MM.1S (cell line): ENCODE measurements at regions not wholly inside any gene's neighbourhood (a gene's known extent, or its start where the extent isn't known, plus 50 kb on each side); places are given as distances from the start of the nearest gene placed in this dataset.

Source experiments
- DNase-seq: peaks from one replicate; pipeline ENCODE4 v3.0.0-alpha.2; 2015
- H2AFZ ChIP-seq: fragments of 300-600 bp; sonication (generic); 2 replicates; pipeline ENCODE4 v1.6.0; 2016; ENCODE audit warnings: antibody characterized with exemption, low read length
- H3F3A ChIP-seq: fragments of 300-600 bp; sonication (generic); 2 replicates; pipeline ENCODE4 v1.6.1; 2016; ENCODE audit warnings: mild to moderate bottlenecking, antibody characterized with exemption, low read length, moderate library complexity, mixed read lengths; ENCODE audit not compliant: insufficient read depth
- H3K27ac ChIP-seq: fragments of 300-600 bp; sonication (generic); 2 replicates; pipeline ENCODE4 v1.5.1; 2016; ENCODE audit warnings: mild to moderate bottlenecking, low read length
- H3K27me3 ChIP-seq: fragments of 300-600 bp; sonication (generic); replicated peaks from 2 replicates; pipeline ENCODE4 v1.6.0; 2016; ENCODE audit warnings: low read length; ENCODE audit not compliant: insufficient read depth
- H3K36me3 ChIP-seq: fragments of 300-600 bp; sonication (generic); replicated peaks from 2 replicates; pipeline ENCODE4 v1.6.1; 2016; ENCODE audit warnings: mild to moderate bottlenecking, low read length, mixed read lengths; ENCODE audit not compliant: insufficient read depth
- H3K4me1 ChIP-seq: fragments of 300-600 bp; sonication (generic); 2 replicates; pipeline ENCODE4 v1.6.1; 2016; ENCODE audit warnings: low read length, mixed read lengths
- H3K4me2 ChIP-seq: fragments of 300-600 bp; sonication (generic); 2 replicates; pipeline ENCODE4 v1.6.0; 2016; ENCODE audit warnings: low read depth, low read length
- H3K4me3 ChIP-seq: fragments of 300-600 bp; sonication (generic); 2 replicates; pipeline ENCODE4 v1.5.1; 2016; ENCODE audit warnings: low read length, mixed read lengths
- H3K79me2 ChIP-seq: fragments of 300-600 bp; sonication (generic); 2 replicates; pipeline ENCODE4 v1.6.1; 2016; ENCODE audit warnings: mixed run types, low read length, mixed read lengths
- H3K9ac ChIP-seq: fragments of 300-600 bp; sonication (generic); 2 replicates; pipeline ENCODE4 v1.6.1; 2016; ENCODE audit warnings: low read length, mixed read lengths
- H3K9me2 ChIP-seq: fragments of 300-600 bp; sonication (generic); replicated peaks from 2 replicates; pipeline ENCODE4 v1.6.1; 2016; ENCODE audit warnings: mild to moderate bottlenecking, low read length, mixed read lengths; ENCODE audit not compliant: insufficient read depth
- H3K9me3 ChIP-seq: fragments of 300-600 bp; sonication (generic); replicated peaks from 2 replicates; pipeline ENCODE4 v1.6.1; 2016; ENCODE audit warnings: mild to moderate bottlenecking, low read length, mixed read lengths; ENCODE audit not compliant: insufficient read depth
- H4K20me1 ChIP-seq: fragments of 300-600 bp; sonication (generic); 2 replicates; pipeline ENCODE4 v1.6.1; 2016; ENCODE audit warnings: mild to moderate bottlenecking, low read length, moderate library complexity, mixed read lengths; ENCODE audit not compliant: insufficient read depth
- CTCF ChIP-seq: fragments of 300-600 bp; sonication (generic); IDR thresholded peaks from 2 replicates; pipeline ENCODE4 v1.5.1; 2016; ENCODE audit warnings: antibody characterized with exemption, low read length, mixed read lengths
- EZH2 ChIP-seq: fragments of 300-600 bp; sonication (generic); optimal IDR thresholded peaks from 2 replicates; pipeline ENCODE3; 2017; ENCODE audit warnings: low read depth, mild to moderate bottlenecking, antibody characterized with exemption, low read length, mixed read lengths
- EZH2phosphoT487 ChIP-seq: fragments of 300-600 bp; sonication (generic); IDR thresholded peaks from 2 replicates; pipeline ENCODE4 v1.6.1; 2018; ENCODE audit warnings: antibody characterized with exemption, low read length

GRCh38 chr2:145288650-145289496 is 769.0 kb upstream of the ZEB2 start:
- no peaks in the 10 kb centered on the region for H3K9me3 ChIP-seq
- H3K9ac ChIP-seq = no peak overlapping the region
- H3K4me1 ChIP-seq = no peaks in the 10 kb centered on the region
- H3K27me3 ChIP-seq = no peaks in the 10 kb centered on the region
- DNase-seq = no peak
- TF ChIP-seq EZH2phosphoT487 = no peak
- TF ChIP-seq EZH2 = no peak
- TF ChIP-seq CTCF = no peak
- H3F3A ChIP-seq = no peaks in the 10 kb centered on the region
- H2AFZ ChIP-seq = no peak overlapping the region
- no peak overlapping the region for H3K4me2 ChIP-seq
- no peaks in the 10 kb centered on the region for H4K20me1 ChIP-seq
- H3K9me2 ChIP-seq = no peaks in the 10 kb centered on the region
- H3K36me3 ChIP-seq = no peaks in the 10 kb centered on the region
- H3K27ac ChIP-seq = no peak overlapping the region
- no peaks in the 10 kb centered on the region for H3K79me2 ChIP-seq
- no peak overlapping the region for H3K4me3 ChIP-seq

- H3K4me2 ChIP-seq = no peak overlapping the region
- no peak overlapping the region for H2AFZ ChIP-seq
- H4K20me1 ChIP-seq = no peaks in the 10 kb centered on the region
- H3K79me2 ChIP-seq = no peaks in the 10 kb centered on the region
- no peaks in the 10 kb centered on the region for H3K36me3 ChIP-seq
- no peak for DNase-seq
- no peak overlapping the region for H3K27ac ChIP-seq
- no peak overlapping the region for H3K9ac ChIP-seq
- H3K27me3 ChIP-seq = no peaks in the 10 kb centered on the region
- no peaks in the 10 kb centered on the region for H3K9me3 ChIP-seq
- TF ChIP-seq CTCF = no peak
- no peak for TF ChIP-seq EZH2
- TF ChIP-seq EZH2phosphoT487 = no peak
- peaks cover 11% of the 10 kb centered on the region for H3K4me1 ChIP-seq
- H3K4me3 ChIP-seq = no peak overlapping the region
- peaks cover 4% of the 10 kb centered on the region for H3F3A ChIP-seq
- no peaks in the 10 kb centered on the region for H3K9me2 ChIP-seq
Measured at GRCh38 chr2:145287736-145288135, 767.8 kb upstream of the ZEB2 start.

GRCh38 chr2:145286716-145287275 is 766.9 kb upstream of the ZEB2 start:
- Histone ChIP-seq H3K79me2 (no peaks in the 10 kb centered on the region), H3K9me2 (no peaks in the 10 kb centered on the region), H4K20me1 (no peaks in the 10 kb centered on the region), H3K27me3 (no peaks in the 10 kb centered on the region), H3K36me3 (no peaks in the 10 kb centered on the region), H3K4me3 (no peak overlapping the region), H2AFZ (no peak overlapping the region), H3K4me1 (peaks cover 21% of the 10 kb centered on the region), H3K27ac (no peak overlapping the region), H3F3A (peaks cover 6% of the 10 kb centered on the region), H3K4me2 (no peak overlapping the region), H3K9ac (no peak overlapping the region), H3K9me3 (no peaks in the 10 kb centered on the region)
- TF ChIP-seq CTCF = no peak
- TF ChIP-seq EZH2phosphoT487 = no peak
- TF ChIP-seq EZH2 = no peak
- DNase-seq = no peak
